ENCODE measurements at regions not wholly inside any gene's neighbourhood (a gene's known extent, or its start where the extent isn't known, plus 50 kb on each side); places are given as distances from the start of the nearest gene placed in this dataset.
A peak's percentile ranks its signal among the peaks of the same experiment; 100 is the strongest.
"Not testable (repeated sequence)": the region's sequence is repeated elsewhere in the genome, so short reads cannot be mapped to it uniquely, and the experiment has no call there.

DNA sequence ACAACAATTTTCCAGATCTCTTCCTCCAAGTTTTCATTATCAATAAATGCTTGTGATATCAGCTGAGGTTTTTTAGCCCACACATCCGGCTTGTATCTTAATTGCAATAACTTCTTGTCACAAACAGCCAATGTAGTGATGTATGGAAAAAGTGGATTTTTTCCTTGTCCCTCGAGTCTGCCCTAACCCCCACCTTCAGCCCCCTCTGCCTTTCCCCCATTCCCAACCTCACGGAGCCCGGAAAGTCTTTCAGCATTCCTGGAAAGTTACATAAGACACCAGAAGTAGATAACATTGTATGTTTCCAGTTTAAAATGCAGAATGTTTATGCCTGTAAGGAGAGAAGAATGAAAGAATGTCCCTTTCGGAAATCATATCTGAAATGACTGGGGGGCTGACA lies 179.2 kb upstream of the PHACTR1 start:
- TF ChIP-seq, protein P1, sequence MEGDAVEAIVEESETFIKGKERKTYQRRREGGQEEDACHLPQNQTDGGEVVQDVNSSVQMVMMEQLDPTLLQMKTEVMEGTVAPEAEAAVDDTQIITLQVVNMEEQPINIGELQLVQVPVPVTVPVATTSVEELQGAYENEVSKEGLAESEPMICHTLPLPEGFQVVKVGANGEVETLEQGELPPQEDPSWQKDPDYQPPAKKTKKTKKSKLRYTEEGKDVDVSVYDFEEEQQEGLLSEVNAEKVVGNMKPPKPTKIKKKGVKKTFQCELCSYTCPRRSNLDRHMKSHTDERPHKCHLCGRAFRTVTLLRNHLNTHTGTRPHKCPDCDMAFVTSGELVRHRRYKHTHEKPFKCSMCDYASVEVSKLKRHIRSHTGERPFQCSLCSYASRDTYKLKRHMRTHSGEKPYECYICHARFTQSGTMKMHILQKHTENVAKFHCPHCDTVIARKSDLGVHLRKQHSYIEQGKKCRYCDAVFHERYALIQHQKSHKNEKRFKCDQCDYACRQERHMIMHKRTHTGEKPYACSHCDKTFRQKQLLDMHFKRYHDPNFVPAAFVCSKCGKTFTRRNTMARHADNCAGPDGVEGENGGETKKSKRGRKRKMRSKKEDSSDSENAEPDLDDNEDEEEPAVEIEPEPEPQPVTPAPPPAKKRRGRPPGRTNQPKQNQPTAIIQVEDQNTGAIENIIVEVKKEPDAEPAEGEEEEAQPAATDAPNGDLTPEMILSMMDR (conservative IDR thresholded peaks at IDR 0.05; ENCODE audit: low read depth, low read length), result no peak
- no peak for DNase-seq (ENCODE audit: low read depth)
- no peak overlapping the region for H3K4me3 ChIP-seq (ENCODE audit: low read length)

DNA sequence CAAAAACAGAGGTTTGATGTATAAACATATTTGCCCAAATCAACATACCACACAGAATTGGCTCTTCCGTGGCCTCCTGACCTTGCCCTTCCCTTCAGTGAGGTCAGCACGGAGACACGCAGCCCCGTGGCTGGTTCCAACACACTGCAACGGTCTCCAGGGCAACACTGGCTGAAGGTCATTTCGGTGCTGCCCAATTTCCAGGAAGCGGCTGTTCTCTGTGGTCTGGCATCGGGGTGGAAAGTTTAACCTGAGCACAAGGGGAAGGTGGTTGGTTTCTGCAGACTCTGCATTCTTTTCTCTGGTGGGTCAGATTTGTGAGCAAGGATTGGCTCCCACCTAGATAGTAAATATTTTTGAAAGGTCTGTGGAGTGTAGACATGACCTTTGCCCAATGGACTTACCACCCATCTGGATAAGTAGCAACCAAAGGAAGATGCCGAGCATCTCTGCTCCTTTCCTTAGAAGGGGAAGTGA lies 177.6 kb upstream of the PHACTR1 start:
- no peak for DNase-seq (ENCODE audit: low read depth)
- no peak overlapping the region for H3K4me3 ChIP-seq (ENCODE audit: low read length)
- TF ChIP-seq, protein P1 (conservative IDR thresholded peaks at IDR 0.05; ENCODE audit: low read depth, low read length), result no peak

DNA sequence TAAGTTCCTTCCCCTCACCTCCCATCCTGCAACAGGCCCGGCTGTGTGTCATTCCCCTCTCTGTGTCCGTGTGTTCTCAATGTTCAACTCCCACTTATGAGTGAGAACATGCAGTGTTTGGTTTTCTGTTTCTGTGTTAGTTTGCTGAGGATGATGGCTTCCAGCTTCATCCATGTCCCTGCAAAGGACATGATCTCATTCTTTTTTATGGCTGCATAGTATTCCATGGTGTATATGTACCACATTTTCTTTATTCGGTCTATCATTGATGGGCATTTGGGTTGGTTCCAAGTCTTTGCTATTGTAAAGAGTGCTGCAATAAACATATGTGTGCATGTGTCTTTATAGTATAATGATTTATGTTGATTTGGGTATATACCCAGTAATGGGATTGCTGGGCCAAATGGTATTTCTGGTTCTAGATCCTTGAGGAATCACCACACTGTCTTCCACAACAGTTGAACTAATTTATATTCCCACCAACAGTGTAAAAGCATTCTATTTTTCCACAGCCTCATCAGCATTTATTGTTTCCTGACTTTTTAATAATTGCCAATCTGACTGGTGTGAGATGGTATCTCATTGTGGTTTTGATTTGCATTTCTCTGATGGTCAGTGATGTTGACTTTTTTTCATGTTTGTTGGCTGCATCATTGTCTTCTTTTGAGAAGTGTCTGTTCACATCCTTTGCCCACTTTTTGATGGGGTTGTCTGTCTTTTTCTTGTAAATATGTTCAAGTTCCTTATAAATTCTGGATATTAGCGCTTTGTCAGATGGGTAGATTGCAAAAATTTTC lies 174.1 kb upstream of the PHACTR1 start:
- not testable (repeated sequence) for DNase-seq (ENCODE audit: low read depth)

DNA sequence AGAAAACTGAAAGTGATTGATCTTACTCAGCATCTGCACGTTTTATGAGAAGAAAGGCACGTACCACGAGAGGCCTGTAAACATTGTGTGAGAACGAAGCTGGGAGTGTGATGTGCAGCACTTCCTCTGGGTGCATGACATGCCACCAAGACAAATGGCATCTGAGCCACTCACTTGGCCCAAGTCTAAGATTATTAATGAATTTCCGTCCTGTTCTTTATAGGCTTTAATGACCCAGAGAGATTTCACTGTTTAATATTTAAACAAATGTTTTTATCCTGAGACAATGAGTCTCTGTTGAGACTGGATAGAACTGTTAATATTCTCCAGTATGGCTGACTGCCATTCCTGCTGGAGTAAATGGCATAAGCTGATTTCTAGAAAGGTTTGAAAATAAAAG lies 172.6 kb upstream of the PHACTR1 start:
- H3K4me3 ChIP-seq (ENCODE audit: low read length), result no peak overlapping the region
- TF ChIP-seq, protein P1 (conservative IDR thresholded peaks at IDR 0.05; ENCODE audit: low read depth, low read length), result no peak
- DNase-seq (ENCODE audit: low read depth), result no peak

More for the DNA sequence above, 174.1 kb upstream of the PHACTR1 start:
- not testable (repeated sequence) for H3K4me3 ChIP-seq (ENCODE audit: low read length)

DNA sequence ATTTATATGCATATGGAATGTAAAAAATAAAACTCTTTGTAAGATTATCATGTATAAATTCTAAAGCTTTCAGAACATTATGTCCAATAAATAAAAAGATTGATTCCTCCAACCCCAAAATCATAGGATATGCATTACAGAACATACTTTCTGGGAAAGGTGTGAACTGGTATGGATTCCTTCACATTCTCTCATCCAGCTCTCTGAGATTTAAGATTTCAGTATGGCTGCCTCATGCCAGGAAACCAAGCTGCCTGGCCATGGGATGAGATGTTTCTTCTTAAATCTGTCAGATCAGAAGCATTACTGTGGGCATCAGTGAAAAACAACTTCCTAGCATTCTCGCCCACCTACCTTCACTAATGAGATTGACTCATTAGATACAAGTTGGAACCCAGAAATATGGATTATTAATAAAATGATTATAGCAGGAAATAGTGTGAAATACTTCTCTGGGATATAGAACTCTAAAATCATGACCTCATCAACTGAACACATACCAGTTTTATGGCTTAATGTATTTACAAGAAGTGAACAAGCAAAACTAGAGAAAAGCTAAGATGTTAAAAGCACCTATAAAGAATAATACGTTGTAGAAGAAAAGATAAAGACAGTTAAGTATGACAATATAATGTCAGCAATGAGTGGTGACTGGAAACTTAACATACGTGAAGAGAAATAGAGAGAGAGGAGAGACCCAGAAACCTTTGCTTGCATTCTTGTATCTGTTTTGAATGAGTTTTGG lies 171.6 kb upstream of the PHACTR1 start:
- TF ChIP-seq, protein P1 (conservative IDR thresholded peaks at IDR 0.05; ENCODE audit: low read depth, low read length), result no peak
- no peak for DNase-seq (ENCODE audit: low read depth)
- H3K4me3 ChIP-seq (ENCODE audit: low read length), result no peak overlapping the region

DNA sequence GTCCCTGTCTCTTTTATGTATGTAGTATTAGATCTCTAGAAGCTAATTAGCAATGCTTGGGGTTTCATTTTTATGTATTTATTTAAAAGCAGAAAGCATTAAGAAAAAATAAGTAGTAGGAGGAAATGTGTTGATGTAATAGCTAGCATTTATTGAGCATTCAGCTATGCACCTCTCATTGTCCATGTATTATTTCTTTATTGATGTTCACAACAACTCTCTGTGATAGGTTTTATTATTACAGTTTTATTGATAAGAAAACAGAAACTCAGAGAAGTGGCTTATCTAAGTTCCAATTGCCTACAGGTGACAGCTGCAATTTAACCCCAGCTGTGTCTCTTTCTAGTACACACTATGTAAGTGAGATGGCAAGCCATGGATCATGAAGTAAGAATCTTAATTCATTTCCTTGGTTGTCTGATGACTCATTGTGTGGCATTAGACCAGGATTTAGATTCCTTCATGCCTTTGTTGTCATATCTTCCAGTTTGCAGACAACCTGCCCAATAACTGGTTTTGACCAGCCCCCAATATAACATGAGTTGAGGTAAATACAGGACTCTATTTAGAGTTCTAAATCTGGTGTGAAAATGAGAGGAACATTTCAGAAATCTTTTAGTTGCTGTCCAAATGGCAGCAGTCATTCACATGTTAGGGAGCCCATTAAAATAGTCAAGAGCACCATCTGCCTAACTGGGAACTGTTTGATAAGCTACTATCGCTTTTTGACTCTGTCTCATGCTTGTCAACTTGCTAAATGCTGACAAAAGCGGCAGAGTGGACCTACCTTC lies 170.8 kb upstream of the PHACTR1 start:
- H3K4me3 ChIP-seq (ENCODE audit: low read length), result no peak overlapping the region
- DNase-seq (ENCODE audit: low read depth), result peak; percentile 61
- TF ChIP-seq, protein P1 (conservative IDR thresholded peaks at IDR 0.05; ENCODE audit: low read depth, low read length), result no peak

DNA sequence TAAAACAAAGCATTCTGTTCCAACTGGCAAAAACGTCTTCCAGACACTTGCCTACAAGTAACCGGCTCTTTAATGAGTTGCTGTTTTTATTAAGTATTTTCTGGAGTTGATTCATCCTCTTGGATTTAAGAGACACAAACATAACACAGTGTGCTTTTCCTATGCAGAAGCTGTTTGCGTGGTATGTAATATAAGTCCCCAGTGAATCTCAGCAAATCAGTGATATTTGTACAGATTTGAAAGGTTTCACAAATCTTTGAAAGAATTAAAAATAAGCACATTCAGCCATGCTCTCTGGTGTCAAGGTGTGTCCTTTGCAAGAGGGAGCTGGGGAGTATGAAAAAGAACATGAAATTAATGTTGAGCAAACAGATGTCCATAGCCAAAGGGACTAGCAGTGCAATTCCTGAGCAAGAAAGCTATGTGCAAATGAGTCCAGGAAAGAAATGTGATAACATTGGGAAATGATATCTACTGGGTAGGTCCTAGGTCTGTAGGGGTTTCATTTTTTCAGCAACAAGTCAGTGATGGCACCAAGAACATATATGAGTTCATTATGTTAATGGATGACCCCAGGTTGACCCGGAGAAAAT lies 170.1 kb upstream of the PHACTR1 start:
- DNase-seq (ENCODE audit: low read depth), result no peak
- TF ChIP-seq, protein P1 (conservative IDR thresholded peaks at IDR 0.05; ENCODE audit: low read depth, low read length), result no peak
- H3K4me3 ChIP-seq (ENCODE audit: low read length), result no peak overlapping the region
